OCI-LY7 (cell line): ENCODE measurements at regions not wholly inside any gene's neighbourhood (a gene's known extent, or its start where the extent isn't known, plus 50 kb on each side); places are given as distances from the start of the nearest gene placed in this dataset.

Source experiments
- BruUV-seq: library from RNA; stranded (reverse); fragments of 400-500 nt; replicated peaks from 2 replicates; lab custom pipeline; 2021; lab: Mats Ljungman, UMichigan
- CTCF ChIA-PET: fragments of 300-600 bp; sonication (Branson Sonifier 250); formaldehyde crosslinking; loops from one replicate; lab custom pipeline; 2022; ENCODE audit warnings: antibody characterized with exemption; ENCODE audit not compliant: unreplicated experiment; lab: Charles Lee
- POLR2A ChIA-PET: fragments of 300-600 bp; sonication (Branson Sonifier 250); formaldehyde crosslinking; loops from one replicate; lab custom pipeline; 2022; ENCODE audit warnings: antibody characterized with exemption; lab: Charles Lee
- DNase-seq: peaks from one replicate; pipeline ENCODE4 v3.0.0-alpha.2; 2015; ENCODE audit warnings: low spot score
- H2AFZ ChIP-seq: fragments of 200-600 bp; sonication (generic), shearing (Covaris generic); 2 replicates; pipeline ENCODE4 v1.6.1; 2014; ENCODE audit warnings: mild to moderate bottlenecking, antibody characterized with exemption, low read length, moderate library complexity
- H3K27ac ChIP-seq: fragments of 200-600 bp; sonication (generic); 2 replicates; pipeline ENCODE4 v1.5.1; 2014; ENCODE audit warnings: mixed run types, low read depth, mild to moderate bottlenecking, moderate library complexity, low read length, inconsistent platforms; ENCODE audit not compliant: poor library complexity, severe bottlenecking
- H3K36me3 ChIP-seq: fragments of 200-600 bp; sonication (generic); 2 replicates; pipeline ENCODE4 v1.6.1; 2014; ENCODE audit warnings: mild to moderate bottlenecking, antibody characterized with exemption, low read length, moderate library complexity, mixed read lengths; ENCODE audit not compliant: insufficient read depth
- H3K4me1 ChIP-seq: fragments of 200-600 bp; sonication (generic); 2 replicates; pipeline ENCODE4 v1.5.1; 2014; ENCODE audit warnings: mild to moderate bottlenecking, low read length; ENCODE audit not compliant: insufficient read depth, poor library complexity, severe bottlenecking
- H3K4me2 ChIP-seq: fragments of 200-600 bp; sonication (generic); 2 replicates; pipeline ENCODE4 v1.6.1; 2014; ENCODE audit warnings: mild to moderate bottlenecking, low read length
- H3K4me3 ChIP-seq: fragments of 200-600 bp; sonication (generic); 2 replicates; pipeline ENCODE4 v1.5.1; 2014; ENCODE audit warnings: mild to moderate bottlenecking, low read depth, low read length; ENCODE audit not compliant: poor library complexity, severe bottlenecking
- H3K79me2 ChIP-seq: fragments of 200-600 bp; sonication (generic); 2 replicates; pipeline ENCODE4 v1.6.1; 2016; ENCODE audit warnings: low read depth, mild to moderate bottlenecking, low read length, moderate library complexity, mixed read lengths; ENCODE audit not compliant: insufficient read depth
- H3K9me2 ChIP-seq: fragments of 200-600 bp; sonication (generic); 2 replicates; pipeline ENCODE4 v1.6.1; 2016; ENCODE audit warnings: mild to moderate bottlenecking, low read length, mixed read lengths; ENCODE audit not compliant: insufficient read depth
- H3K9me3 ChIP-seq: fragments of 200-600 bp; sonication (generic); 2 replicates; pipeline ENCODE4 v1.6.1; 2014; ENCODE audit warnings: mild to moderate bottlenecking, mixed run types, low read length, mixed read lengths
- H4K20me1 ChIP-seq: fragments of 200-600 bp; sonication (generic); 2 replicates; pipeline ENCODE4 v1.6.1; 2014; ENCODE audit warnings: mild to moderate bottlenecking, antibody characterized with exemption, low read length, moderate library complexity, mixed read lengths; ENCODE audit not compliant: insufficient read depth
- EZH2phosphoT487 ChIP-seq: fragments of 200-600 bp; sonication (generic); IDR thresholded peaks from 2 replicates; pipeline ENCODE4 v1.6.1; 2018; ENCODE audit warnings: low read depth, borderline replicate concordance, mild to moderate bottlenecking, mixed run types, antibody characterized with exemption, low read length, moderate library complexity, mixed read lengths
- intact Hi-C: fragments of 100-400 bp; cut with micrococcal nuclease; formaldehyde crosslinking; loops from one replicate; pipeline ENCODE4 v1.10.0; 2022; ENCODE audit not compliant: unreplicated experiment
- TF ChIP-seq, protein P1 (sequence below): fragments of 200-600 bp; sonication (generic); conservative IDR thresholded peaks from 2 replicates; pipeline ENCODE4 v1.5.1; 2014; ENCODE audit warnings: mild to moderate bottlenecking, antibody characterized with exemption, low read length, moderate library complexity, mixed read lengths

DNA sequence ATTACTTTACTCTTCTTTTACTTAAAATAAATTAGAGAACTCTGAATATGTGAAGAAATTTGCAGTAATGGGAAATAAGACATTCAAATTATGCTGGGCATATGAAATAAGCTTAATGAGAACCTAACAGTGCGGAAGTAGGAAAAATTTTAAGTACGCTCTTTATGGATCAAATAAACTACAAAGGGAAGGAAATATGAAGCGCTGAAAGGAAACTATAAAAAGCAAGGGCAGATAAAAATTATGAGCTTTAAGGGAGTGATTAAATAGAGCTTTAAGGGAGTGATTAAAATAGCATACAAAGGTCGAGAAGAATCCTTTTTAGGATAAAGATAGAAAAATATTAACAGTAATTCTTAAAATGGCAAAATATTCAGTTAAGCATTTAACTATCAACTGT is 118.3 kb upstream of the AADACL2 start:
- POLR2A ChIA-PET, result interaction anchor here (0.6 to 1.0 kb wide), 7 partner anchors 10 to 798 kb away, joined by 3 to 4 read pairs (median 3); no protein-coding TSS in a partner anchor
- CTCF ChIA-PET, result no interaction called here
- TF ChIP-seq EZH2phosphoT487, result no peak
- DNase-seq, result no peak
- Histone ChIP-seq H3K4me1 (no peaks in the 10 kb centered on the region), H3K4me2 (no peak overlapping the region), H3K9me2 (no peaks in the 10 kb centered on the region), H3K36me3 (no peaks in the 10 kb centered on the region), H3K9me3 (no peaks in the 10 kb centered on the region), H3K27ac (no peak overlapping the region), H4K20me1 (no peaks in the 10 kb centered on the region), H2AFZ (no peak overlapping the region), H3K79me2 (no peaks in the 10 kb centered on the region), H3K4me3 (no peak overlapping the region)
- no TSS peak for BruUV-seq
- intact Hi-C loops, result no loop called here

DNA sequence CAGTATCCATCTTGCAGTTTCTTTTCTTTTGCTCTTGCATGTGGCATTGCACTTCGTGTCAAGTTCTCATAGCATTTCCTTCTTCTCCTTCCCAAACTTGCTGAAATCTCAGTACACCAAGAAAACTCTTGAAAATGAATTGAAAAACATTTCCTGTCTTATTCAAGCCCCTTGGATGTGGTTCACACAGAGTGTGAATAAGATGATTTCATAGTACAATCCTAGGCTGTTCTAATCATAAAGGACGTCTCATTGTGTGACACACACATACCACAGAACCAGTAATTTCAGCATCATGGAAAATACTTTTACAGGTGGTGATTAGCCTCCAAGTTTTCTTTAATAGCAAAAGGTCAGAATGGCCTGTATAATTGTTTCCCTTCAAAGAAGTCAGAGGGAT is 121.6 kb upstream of the AADACL2 start:
- H3K79me2 ChIP-seq, result no peaks in the 10 kb centered on the region
- no peak overlapping the region for H3K27ac ChIP-seq
- H3K36me3 ChIP-seq, result no peaks in the 10 kb centered on the region
- no TSS peak for BruUV-seq
- intact Hi-C loops, result no loop called here
- no peak overlapping the region for H3K4me3 ChIP-seq
- H4K20me1 ChIP-seq, result no peaks in the 10 kb centered on the region
- TF ChIP-seq, protein P1, sequence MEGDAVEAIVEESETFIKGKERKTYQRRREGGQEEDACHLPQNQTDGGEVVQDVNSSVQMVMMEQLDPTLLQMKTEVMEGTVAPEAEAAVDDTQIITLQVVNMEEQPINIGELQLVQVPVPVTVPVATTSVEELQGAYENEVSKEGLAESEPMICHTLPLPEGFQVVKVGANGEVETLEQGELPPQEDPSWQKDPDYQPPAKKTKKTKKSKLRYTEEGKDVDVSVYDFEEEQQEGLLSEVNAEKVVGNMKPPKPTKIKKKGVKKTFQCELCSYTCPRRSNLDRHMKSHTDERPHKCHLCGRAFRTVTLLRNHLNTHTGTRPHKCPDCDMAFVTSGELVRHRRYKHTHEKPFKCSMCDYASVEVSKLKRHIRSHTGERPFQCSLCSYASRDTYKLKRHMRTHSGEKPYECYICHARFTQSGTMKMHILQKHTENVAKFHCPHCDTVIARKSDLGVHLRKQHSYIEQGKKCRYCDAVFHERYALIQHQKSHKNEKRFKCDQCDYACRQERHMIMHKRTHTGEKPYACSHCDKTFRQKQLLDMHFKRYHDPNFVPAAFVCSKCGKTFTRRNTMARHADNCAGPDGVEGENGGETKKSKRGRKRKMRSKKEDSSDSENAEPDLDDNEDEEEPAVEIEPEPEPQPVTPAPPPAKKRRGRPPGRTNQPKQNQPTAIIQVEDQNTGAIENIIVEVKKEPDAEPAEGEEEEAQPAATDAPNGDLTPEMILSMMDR, result no peak
- no peak for TF ChIP-seq EZH2phosphoT487
- no peaks in the 10 kb centered on the region for H3K4me1 ChIP-seq
- ChIA-PET CTCF (no interaction called here), POLR2A (no interaction called here)
- no peak overlapping the region for H3K4me2 ChIP-seq
- no peaks in the 10 kb centered on the region for H3K9me3 ChIP-seq
- H2AFZ ChIP-seq, result no peak overlapping the region
- DNase-seq, result no peak
- H3K9me2 ChIP-seq, result no peaks in the 10 kb centered on the region

DNA sequence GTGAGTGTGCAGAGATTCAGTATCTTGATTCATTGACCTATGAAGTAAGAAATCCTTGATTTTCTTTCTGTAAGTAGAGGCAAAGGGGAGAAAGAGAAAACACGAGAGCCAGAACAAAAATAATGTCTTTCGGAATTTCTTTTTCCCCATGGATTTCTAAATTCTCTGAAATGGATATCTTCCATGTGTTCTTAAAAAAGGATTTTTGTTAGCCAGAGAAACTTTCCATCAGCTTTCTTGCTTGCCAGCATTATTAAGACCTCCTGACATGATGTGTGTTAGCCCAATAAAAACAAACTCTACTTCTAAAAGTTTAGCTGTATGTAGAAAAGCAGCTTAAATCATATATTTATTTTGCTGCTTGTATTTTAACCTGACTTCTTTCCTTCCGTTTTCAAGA is 122.3 kb upstream of the AADACL2 start:
- H3K9me3 ChIP-seq, result no peaks in the 10 kb centered on the region
- ChIA-PET POLR2A (no interaction called here), CTCF (no interaction called here)
- H3K4me2 ChIP-seq, result no peak overlapping the region
- TF ChIP-seq, protein P1, result no peak
- BruUV-seq, result no TSS peak
- H3K36me3 ChIP-seq, result no peaks in the 10 kb centered on the region
- intact Hi-C loops, result no loop called here
- no peak overlapping the region for H2AFZ ChIP-seq
- no peaks in the 10 kb centered on the region for H3K9me2 ChIP-seq
- H3K4me1 ChIP-seq, result no peaks in the 10 kb centered on the region
- H3K27ac ChIP-seq, result no peak overlapping the region
- H3K79me2 ChIP-seq, result no peaks in the 10 kb centered on the region
- H3K4me3 ChIP-seq, result no peak overlapping the region
- no peak for DNase-seq
- H4K20me1 ChIP-seq, result no peaks in the 10 kb centered on the region
